PC-3 (cell line): ENCODE measurements at regions not wholly inside any gene's neighbourhood (a gene's known extent, or its start where the extent isn't known, plus 50 kb on each side); places are given as distances from the start of the nearest gene placed in this dataset.

Source experiments
- CTCF ChIP-seq: fragments of 300-600 bp; sonication (generic); conservative IDR thresholded peaks from 2 replicates; pipeline ENCODE4 v1.5.1; 2017; ENCODE audit warnings: antibody characterized with exemption, low read depth, mild to moderate bottlenecking, low read length
- EZH2 ChIP-seq: fragments of 300-600 bp; sonication (generic); IDR thresholded peaks from one replicate; pipeline ENCODE4 v1.6.1; 2017; ENCODE audit warnings: antibody characterized with exemption, mild to moderate bottlenecking, low read length; ENCODE audit not compliant: unreplicated experiment

- TF ChIP-seq CTCF (no peak), EZH2 (no peak)
These were observed 182.2 kb downstream of the WDR11 start for GRCh38 chr10:121033366-121033765.
